NCI-H524 treated with DMSO at 0.1 percent for 48 hours (cell line): ENCODE measurements at regions not wholly inside any gene's neighbourhood (a gene's known extent, or its start where the extent isn't known, plus 50 kb on each side); places are given as distances from the start of the nearest gene placed in this dataset.
"Not testable (repeated sequence)": the region's sequence is repeated elsewhere in the genome, so short reads cannot be mapped to it uniquely, and the experiment has no call there.

Source experiments
- DNase-seq: peaks from one replicate; lab custom pipeline; 2025; lab: John Stamatoyannopoulos, UW

DNA sequence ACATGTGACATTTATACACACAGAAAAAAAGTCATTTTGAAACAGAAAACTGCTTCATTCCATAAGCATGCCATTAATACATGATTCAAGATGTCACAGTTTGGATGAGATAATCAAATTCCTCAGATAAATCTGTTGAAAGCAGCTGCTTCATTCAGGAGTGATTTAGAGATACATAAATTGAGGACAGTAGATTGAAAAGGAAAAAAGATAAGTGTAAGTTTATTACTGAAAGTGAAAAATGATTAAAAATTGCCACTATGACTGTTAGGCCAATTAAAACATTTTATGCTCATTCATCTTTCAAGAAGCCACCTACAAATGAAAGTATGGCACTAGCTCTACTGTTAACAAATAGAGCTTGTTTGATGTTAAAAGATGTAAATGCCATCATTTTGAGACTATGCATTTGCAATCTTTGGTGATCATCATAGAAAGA, 136.9 kb upstream of the CDK6 start:
- DNase-seq = no peak

DNA sequence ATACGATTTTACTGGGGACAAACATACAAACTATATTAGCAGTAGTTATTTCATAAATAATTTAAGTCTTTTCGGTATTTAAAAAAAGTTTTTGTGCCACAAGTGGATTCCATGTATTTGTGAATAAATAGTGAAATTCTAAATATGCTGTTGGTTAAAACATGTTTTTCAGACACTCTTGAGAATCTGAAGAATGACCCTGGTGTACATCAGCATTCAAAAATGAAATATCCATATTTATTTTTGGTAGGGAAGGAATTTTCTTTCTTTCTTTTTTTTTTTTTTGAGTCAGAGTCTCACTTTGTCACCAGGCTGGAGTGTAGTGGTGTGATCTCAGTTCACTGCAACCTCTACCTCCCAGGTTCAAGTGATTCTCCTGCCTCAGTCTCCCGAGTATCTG, 136.1 kb upstream of the CDK6 start:
- DNase-seq = no peak

GRCh38 chr7:92969061-92969460, 132.7 kb upstream of the CDK6 start:
- no peak for DNase-seq

GRCh38 chr7:92968502-92968901, 132.1 kb upstream of the CDK6 start:
- no peak for DNase-seq

- no peak for DNase-seq
Observed at GRCh38 chr7:92967238-92967637, 130.9 kb upstream of the CDK6 start.

- no peak for DNase-seq
Observed at GRCh38 chr7:92964141-92964540, 127.8 kb upstream of the CDK6 start.

DNA sequence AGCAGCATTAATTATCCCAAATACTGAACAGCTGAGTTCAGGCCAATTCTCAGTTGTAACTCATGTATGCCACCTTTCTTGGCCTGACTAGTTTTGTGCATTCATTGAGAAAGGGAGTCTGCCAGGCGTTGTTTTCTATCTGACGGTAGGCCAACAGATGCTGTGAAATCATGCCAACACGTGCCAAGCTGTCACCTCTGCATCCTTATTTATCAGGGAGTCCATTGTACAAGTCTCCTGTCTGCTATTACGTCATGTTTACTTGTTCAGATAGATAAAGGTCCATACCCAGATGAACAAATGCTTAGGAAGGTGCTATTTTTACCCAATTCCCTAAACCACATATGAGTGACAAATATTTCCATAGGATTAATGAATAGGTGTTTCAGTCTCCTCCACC, 127.2 kb upstream of the CDK6 start:
- no peak for DNase-seq

- DNase-seq = no peak
Observed at GRCh38 chr7:92961961-92962360, 125.6 kb upstream of the CDK6 start.

- DNase-seq = no peak
Observed at GRCh38 chr7:92956575-92956974, 120.2 kb upstream of the CDK6 start.

DNA sequence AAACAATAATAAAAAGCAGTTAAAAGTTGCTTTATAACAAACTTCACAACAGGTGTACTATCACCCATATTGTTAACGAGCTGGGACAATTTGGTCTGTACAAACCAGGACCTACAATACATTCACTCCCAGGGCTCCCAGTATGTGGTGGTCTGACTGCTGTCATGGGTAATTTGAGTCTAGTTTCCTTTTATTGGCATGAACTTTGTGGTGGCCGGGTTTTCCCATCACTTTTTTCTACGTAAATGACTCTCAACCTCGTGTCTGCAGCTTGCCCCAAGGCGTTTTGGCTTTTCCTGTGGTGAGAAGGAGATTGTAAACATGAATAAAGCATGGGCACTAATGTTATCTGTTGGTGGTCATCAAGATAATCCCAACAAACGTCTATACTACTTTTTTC, 118.7 kb upstream of the CDK6 start:
- DNase-seq = no peak

GRCh38 chr7:92953657-92954056, 117.3 kb upstream of the CDK6 start:
- DNase-seq = no peak

GRCh38 chr7:92949748-92950147, 113.4 kb upstream of the CDK6 start:
- no peak for DNase-seq

- no peak for DNase-seq
Observed at GRCh38 chr7:92945840-92946239, 109.5 kb upstream of the CDK6 start.

DNA sequence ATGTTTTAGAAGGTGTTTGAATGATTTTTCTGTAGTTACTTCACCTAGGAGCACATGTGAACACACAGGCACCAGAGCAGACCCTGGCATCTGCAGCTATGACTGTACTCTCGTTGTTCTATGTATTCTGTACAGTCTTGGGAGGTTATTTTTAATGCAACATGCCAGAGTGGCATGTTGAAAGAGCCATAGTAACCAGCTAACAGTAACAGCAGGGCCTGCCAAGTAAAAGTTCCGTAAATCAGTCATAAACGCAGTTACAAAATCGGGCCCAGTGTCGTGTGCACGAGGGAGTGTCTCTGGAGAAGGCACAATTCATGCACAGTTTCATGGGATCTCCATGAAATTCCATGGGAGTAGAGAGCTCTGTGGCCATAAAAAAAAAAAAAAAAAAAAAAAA, 108.3 kb upstream of the CDK6 start:
- no peak for DNase-seq

DNA sequence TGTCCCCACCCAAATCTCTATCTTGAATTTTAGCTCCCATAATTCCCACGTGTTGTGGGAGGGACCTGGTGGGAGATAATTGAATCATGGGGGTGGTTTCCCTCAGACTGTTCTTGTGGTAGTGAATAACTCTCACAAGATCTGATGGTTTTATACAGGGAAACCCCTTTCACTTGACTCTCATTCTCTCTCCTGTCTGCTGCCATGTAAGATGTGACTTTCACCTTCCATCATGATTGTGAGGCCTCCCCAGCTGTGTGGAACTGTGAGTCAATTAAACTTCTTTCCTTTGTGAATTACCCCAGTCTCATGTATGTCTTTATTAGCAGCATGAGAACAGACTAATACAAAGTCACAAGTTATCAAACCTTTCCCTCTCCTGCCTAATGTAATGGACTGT, 106.3 kb upstream of the CDK6 start:
- not testable (repeated sequence) for DNase-seq

GRCh38 chr7:92939666-92940360, 103.4 kb upstream of the CDK6 start:
- no peak for DNase-seq

DNA sequence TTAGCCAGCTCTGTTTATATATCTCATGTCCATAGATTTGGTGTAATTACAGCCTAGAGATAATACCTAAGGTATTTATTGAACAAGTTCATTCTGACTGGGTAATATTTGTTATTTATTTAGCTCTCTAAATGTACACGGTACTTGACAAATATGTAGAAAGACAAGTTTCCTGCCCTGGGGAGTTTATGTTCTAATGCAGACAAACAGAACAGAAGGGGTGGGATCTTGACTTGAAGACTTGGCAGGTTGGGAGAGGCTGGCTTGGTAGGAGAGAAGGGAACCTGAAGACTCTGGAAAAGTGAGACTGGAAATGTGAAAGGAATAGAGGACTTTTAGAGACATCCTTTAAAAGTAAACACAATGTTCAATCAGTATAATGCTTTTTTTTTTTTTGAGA, 97.7 kb upstream of the CDK6 start:
- DNase-seq = no peak

GRCh38 chr7:92932450-92932849, 96.1 kb upstream of the CDK6 start:
- no peak for DNase-seq

- no peak for DNase-seq
Observed at GRCh38 chr7:92930404-92930803, 94.0 kb upstream of the CDK6 start.

- DNase-seq = peak; percentile 40
Observed at GRCh38 chr7:92926697-92927044, 90.3 kb upstream of the CDK6 start.

- DNase-seq = peak; percentile 95
Observed at GRCh38 chr7:92925876-92926696, 89.7 kb upstream of the CDK6 start.

DNA sequence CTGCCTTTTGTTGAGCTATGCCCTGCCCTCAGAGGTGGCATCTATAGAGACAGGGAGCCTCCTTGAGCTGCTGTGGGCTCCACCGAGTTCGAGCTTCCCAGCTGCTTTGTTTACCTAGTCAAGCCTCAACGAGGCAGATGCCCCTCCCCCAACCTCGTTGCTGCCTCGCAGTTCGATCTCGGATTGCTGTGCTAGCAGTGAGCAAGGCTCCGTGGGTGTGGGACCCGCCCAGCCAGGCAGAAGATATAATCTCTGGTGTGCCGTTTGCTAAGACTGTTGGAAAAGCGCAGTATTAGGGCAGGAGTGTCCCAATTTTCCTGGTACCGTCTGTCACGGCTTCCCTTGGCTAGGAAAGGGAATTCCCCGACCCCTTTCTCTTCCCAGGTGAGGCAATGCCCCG, 88.4 kb upstream of the CDK6 start:
- DNase-seq = no peak

GRCh38 chr7:92917230-92917629, 80.9 kb upstream of the CDK6 start:
- no peak for DNase-seq

GRCh38 chr7:92916770-92917224, 80.4 kb upstream of the CDK6 start:
- peak; percentile 66 for DNase-seq
